ENCODE measurements at regions not wholly inside any gene's neighbourhood (a gene's known extent, or its start where the extent isn't known, plus 50 kb on each side); places are given as distances from the start of the nearest gene placed in this dataset.

DNA sequence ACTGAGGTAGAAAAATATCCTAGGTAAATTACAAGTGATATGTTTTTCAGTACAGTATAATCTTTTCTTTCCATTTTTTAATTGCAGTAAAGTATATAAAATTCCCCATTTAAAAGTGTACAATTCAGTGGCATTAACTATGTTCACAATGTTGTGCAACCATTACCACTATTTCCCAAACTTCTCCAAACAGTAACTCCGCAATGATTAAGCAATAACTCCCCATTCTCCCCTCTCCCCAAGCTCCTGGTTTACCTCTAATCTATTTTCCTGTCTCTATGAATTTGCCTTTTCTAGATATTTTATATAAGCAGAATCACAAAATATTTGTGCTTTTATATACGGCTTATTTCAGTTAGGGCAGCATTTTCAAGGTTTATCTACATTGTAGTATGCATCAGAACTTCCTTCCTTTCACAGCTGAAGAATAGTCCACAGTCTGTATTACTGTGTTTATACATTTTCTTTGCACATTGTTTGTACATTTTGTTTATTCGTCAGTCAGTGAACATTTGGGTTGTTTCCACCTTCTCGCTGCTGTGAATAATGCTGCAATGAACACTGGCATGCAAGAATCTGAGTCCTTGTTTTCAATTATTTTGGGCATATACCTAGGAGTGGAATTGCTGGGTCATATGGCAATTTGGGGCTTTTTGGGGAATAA is 110.7 kb downstream of the RPL27A start:
- no peak for TF ChIP-seq PATZ1 (CRISPR knock-in tag; IDR thresholded peaks at IDR 0.05; ENCODE audit: borderline replicate concordance)
- TF ChIP-seq ESRRG (CRISPR knock-in tag; IDR thresholded peaks at IDR 0.05) = no peak
- no peak for TF ChIP-seq ZNF565 (CRISPR knock-in tag; conservative IDR thresholded peaks at IDR 0.05; ENCODE audit: low read depth)
- no peak for TF ChIP-seq ZFP3 (CRISPR knock-in tag; IDR thresholded peaks at IDR 0.05)
- no peak for TF ChIP-seq ARNTL (CRISPR knock-in tag; IDR thresholded peaks at IDR 0.05; ENCODE audit: borderline replicate concordance, low read depth)
- no peak for TF ChIP-seq SNAI2 (CRISPR knock-in tag; IDR thresholded peaks at IDR 0.05)
- TF ChIP-seq OSR1 (CRISPR knock-in tag; IDR thresholded peaks at IDR 0.05) = no peak
- TF ChIP-seq TCF4 (CRISPR knock-in tag; IDR thresholded peaks at IDR 0.05; ENCODE audit: borderline replicate concordance) = no peak
- no peak for TF ChIP-seq CREB5 (CRISPR knock-in tag; IDR thresholded peaks at IDR 0.05; ENCODE audit: low read depth)
- TF ChIP-seq RARB (CRISPR knock-in tag; IDR thresholded peaks at IDR 0.05) = no peak
- no peak for TF ChIP-seq PPARA (CRISPR knock-in tag; IDR thresholded peaks at IDR 0.05; ENCODE audit: borderline replicate concordance)
- TF ChIP-seq CSRNP3 (CRISPR knock-in tag; IDR thresholded peaks at IDR 0.05) = no peak
- TF ChIP-seq GLIS3 (CRISPR knock-in tag; IDR thresholded peaks at IDR 0.05) = no peak
